Central memory CD8-positive, alpha-beta T cell (primary cell): ENCODE measurements at regions not wholly inside any gene's neighbourhood (a gene's known extent, or its start where the extent isn't known, plus 50 kb on each side); places are given as distances from the start of the nearest gene placed in this dataset.
"Not testable (repeated sequence)": the region's sequence is repeated elsewhere in the genome, so short reads cannot be mapped to it uniquely, and the experiment has no call there.

Experiments
- ATAC-seq: fragments of 150-1000 bp; cut with Tn5 transposase; replicated peaks from 2 replicates; pipeline ENCODE4 v1.10.0; 2022; ENCODE audit warnings: mild to moderate bottlenecking, moderate FRiP score, moderate number of reproducible peaks; ENCODE audit not compliant: poor library complexity, severe bottlenecking; ENCODE audit errors: extremely low read depth
- DNase-seq, 2 donors: peaks; one replicate each; pipeline ENCODE4 v3.0.0; 2021; ENCODE audit warnings: low spot score in 2 of 2
- H3K27ac Mint-ChIP-seq: one replicate; pipeline ENCODE4 v1.8.0; 2022; ENCODE audit warnings: low read depth, mild to moderate bottlenecking, moderate library complexity, mixed read lengths
- H3K27me3 Mint-ChIP-seq: one replicate; pipeline ENCODE4 v1.8.0; 2022; ENCODE audit warnings: mixed read lengths
- H3K36me3 Mint-ChIP-seq: one replicate; pipeline ENCODE4 v1.8.0; 2022; ENCODE audit warnings: mild to moderate bottlenecking, moderate library complexity, mixed read lengths; ENCODE audit not compliant: insufficient read depth
- H3K4me1 Mint-ChIP-seq: one replicate; pipeline ENCODE4 v1.8.0; 2022; ENCODE audit warnings: mixed read lengths
- H3K4me3 Mint-ChIP-seq: one replicate; pipeline ENCODE4 v1.8.0; 2022; ENCODE audit warnings: mild to moderate bottlenecking, moderate library complexity, mixed read lengths
- H3K9me3 Mint-ChIP-seq: one replicate; pipeline ENCODE4 v1.8.0; 2022; ENCODE audit warnings: mixed read lengths

GRCh38 chr2:195151711-195152110 is 505.3 kb upstream of the SLC39A10 start:
- no peaks in the 10 kb centered on the region for H3K4me1 Mint-ChIP-seq

GRCh38 chr2:195150819-195151218 is 506.2 kb upstream of the SLC39A10 start:
- no peaks in the 10 kb centered on the region for H3K4me1 Mint-ChIP-seq
- H3K36me3 Mint-ChIP-seq: no peaks in the 10 kb centered on the region
- H3K27ac Mint-ChIP-seq: no peak overlapping the region
- no peaks in the 10 kb centered on the region for H3K9me3 Mint-ChIP-seq
- DNase-seq: no peak
- H3K27me3 Mint-ChIP-seq: no peaks in the 10 kb centered on the region
- no peak overlapping the region for H3K4me3 Mint-ChIP-seq
- no peak for ATAC-seq

More at GRCh38 chr2:195151711-195152110, 505.3 kb upstream of the SLC39A10 start:
- ATAC-seq: no peak
- Mint-ChIP-seq H3K27ac (no peak overlapping the region), H3K27me3 (no peaks in the 10 kb centered on the region), H3K9me3 (no peaks in the 10 kb centered on the region), H3K4me3 (no peak overlapping the region), H3K36me3 (no peaks in the 10 kb centered on the region)
- DNase-seq: no peak

GRCh38 chr2:195148004-195148403 is 509.0 kb upstream of the SLC39A10 start:
- no peak for DNase-seq

GRCh38 chr2:195146761-195147541 is 510.1 kb upstream of the SLC39A10 start:
- no peak for ATAC-seq
- Mint-ChIP-seq H3K36me3 (no peaks in the 10 kb centered on the region), H3K4me3 (no peak overlapping the region), H3K27ac (no peak overlapping the region), H3K9me3 (peaks cover 7% of the 10 kb centered on the region), H3K4me1 (no peaks in the 10 kb centered on the region), H3K27me3 (no peaks in the 10 kb centered on the region)
- no peak for DNase-seq

More at GRCh38 chr2:195148004-195148403, 509.0 kb upstream of the SLC39A10 start:
- Mint-ChIP-seq H3K27ac (no peak overlapping the region), H3K4me3 (no peak overlapping the region), H3K36me3 (no peaks in the 10 kb centered on the region), H3K27me3 (no peaks in the 10 kb centered on the region), H3K4me1 (no peaks in the 10 kb centered on the region), H3K9me3 (peaks cover 7% of the 10 kb centered on the region)
- ATAC-seq: no peak

- H3K36me3 Mint-ChIP-seq: no peaks in the 10 kb centered on the region
- no peaks in the 10 kb centered on the region for H3K4me1 Mint-ChIP-seq
- no peaks in the 10 kb centered on the region for H3K9me3 Mint-ChIP-seq
- ATAC-seq (no peak), DNase-seq (no peak)
- H3K27ac Mint-ChIP-seq: no peak overlapping the region
- H3K4me3 Mint-ChIP-seq: no peak overlapping the region
- peaks cover 17% of the 10 kb centered on the region for H3K27me3 Mint-ChIP-seq
Measured at GRCh38 chr2:195138435-195138834, 518.6 kb upstream of the SLC39A10 start.

GRCh38 chr2:195125889-195126288 is 531.1 kb upstream of the SLC39A10 start:
- H3K4me1 Mint-ChIP-seq, H3K4me3 Mint-ChIP-seq, ATAC-seq, H3K36me3 Mint-ChIP-seq, H3K9me3 Mint-ChIP-seq, H3K27me3 Mint-ChIP-seq, DNase-seq, H3K27ac Mint-ChIP-seq: not testable (repeated sequence)

- DNase-seq (no peak), ATAC-seq (no peak)
- H3K27me3 Mint-ChIP-seq: peaks cover 8% of the 10 kb centered on the region
- no peak overlapping the region for H3K27ac Mint-ChIP-seq
- no peaks in the 10 kb centered on the region for H3K36me3 Mint-ChIP-seq
- H3K4me1 Mint-ChIP-seq: no peaks in the 10 kb centered on the region
- no peak overlapping the region for H3K4me3 Mint-ChIP-seq
- H3K9me3 Mint-ChIP-seq: no peaks in the 10 kb centered on the region
Measured at GRCh38 chr2:195124391-195125079, 532.5 kb upstream of the SLC39A10 start.

GRCh38 chr2:195122653-195123052 is 534.4 kb upstream of the SLC39A10 start:
- peaks cover 8% of the 10 kb centered on the region for H3K27me3 Mint-ChIP-seq
- DNase-seq (no peak), ATAC-seq (no peak)
- no peaks in the 10 kb centered on the region for H3K4me1 Mint-ChIP-seq
- no peaks in the 10 kb centered on the region for H3K36me3 Mint-ChIP-seq
- no peaks in the 10 kb centered on the region for H3K9me3 Mint-ChIP-seq
- H3K27ac Mint-ChIP-seq: no peak overlapping the region
- no peak overlapping the region for H3K4me3 Mint-ChIP-seq

GRCh38 chr2:195121341-195121740 is 535.7 kb upstream of the SLC39A10 start:
- no peak for ATAC-seq
- no peak overlapping the region for H3K27ac Mint-ChIP-seq
- peaks cover 8% of the 10 kb centered on the region for H3K27me3 Mint-ChIP-seq
- DNase-seq: no peak
- H3K36me3 Mint-ChIP-seq: no peaks in the 10 kb centered on the region
- H3K9me3 Mint-ChIP-seq: no peaks in the 10 kb centered on the region
- H3K4me3 Mint-ChIP-seq: no peak overlapping the region
- no peaks in the 10 kb centered on the region for H3K4me1 Mint-ChIP-seq

- DNase-seq (no peak), ATAC-seq (no peak)
- H3K36me3 Mint-ChIP-seq: no peaks in the 10 kb centered on the region
- no peak overlapping the region for H3K4me3 Mint-ChIP-seq
- H3K9me3 Mint-ChIP-seq: no peaks in the 10 kb centered on the region
- H3K4me1 Mint-ChIP-seq: no peaks in the 10 kb centered on the region
- no peak overlapping the region for H3K27ac Mint-ChIP-seq
- H3K27me3 Mint-ChIP-seq: peaks cover 8% of the 10 kb centered on the region
Measured at GRCh38 chr2:195119231-195119630, 537.8 kb upstream of the SLC39A10 start.

- no peak overlapping the region for H3K27ac Mint-ChIP-seq
- peaks cover 13% of the 10 kb centered on the region for H3K27me3 Mint-ChIP-seq
- no peaks in the 10 kb centered on the region for H3K36me3 Mint-ChIP-seq
- no peak for DNase-seq
- H3K4me3 Mint-ChIP-seq: no peak overlapping the region
- H3K9me3 Mint-ChIP-seq: no peaks in the 10 kb centered on the region
- no peaks in the 10 kb centered on the region for H3K4me1 Mint-ChIP-seq
- ATAC-seq: no peak
Measured at GRCh38 chr2:195118276-195118675, 538.8 kb upstream of the SLC39A10 start.

GRCh38 chr2:195117011-195117410 is 540.0 kb upstream of the SLC39A10 start:
- H3K4me1 Mint-ChIP-seq: no peaks in the 10 kb centered on the region
- no peak for ATAC-seq
- no peak overlapping the region for H3K4me3 Mint-ChIP-seq
- DNase-seq: no peak
- H3K36me3 Mint-ChIP-seq: no peaks in the 10 kb centered on the region
- H3K9me3 Mint-ChIP-seq: no peaks in the 10 kb centered on the region
- H3K27ac Mint-ChIP-seq: no peak overlapping the region
- H3K27me3 Mint-ChIP-seq: peaks cover 12% of the 10 kb centered on the region

GRCh38 chr2:195115738-195116137 is 541.3 kb upstream of the SLC39A10 start:
- no peak for ATAC-seq
- H3K9me3 Mint-ChIP-seq: no peaks in the 10 kb centered on the region

More at GRCh38 chr2:195115738-195116137, 541.3 kb upstream of the SLC39A10 start:
- Mint-ChIP-seq H3K4me1 (no peaks in the 10 kb centered on the region), H3K27ac (no peak overlapping the region), H3K4me3 (no peak overlapping the region), H3K36me3 (no peaks in the 10 kb centered on the region), H3K27me3 (peaks cover 12% of the 10 kb centered on the region)
- no peak for DNase-seq
